NCI-H82 treated with DMSO at 0.1 percent for 48 hours (cell line): ENCODE measurements at regions not wholly inside any gene's neighbourhood (a gene's known extent, or its start where the extent isn't known, plus 50 kb on each side); places are given as distances from the start of the nearest gene placed in this dataset.
"Not testable (repeated sequence)": the region's sequence is repeated elsewhere in the genome, so short reads cannot be mapped to it uniquely, and the experiment has no call there.

Source experiments
- DNase-seq: peaks from one replicate; lab custom pipeline; 2025; ENCODE audit not compliant: unreplicated experiment; lab: John Stamatoyannopoulos, UW

- no peak for DNase-seq
These were observed 185.2 kb downstream of the AEBP2 start for GRCh38 chr12:19624491-19624890.

- not testable (repeated sequence) for DNase-seq
These were observed 186.3 kb downstream of the AEBP2 start for GRCh38 chr12:19625551-19625950.

- no peak for DNase-seq
These were observed 188.4 kb downstream of the AEBP2 start for GRCh38 chr12:19627719-19628118.

DNA sequence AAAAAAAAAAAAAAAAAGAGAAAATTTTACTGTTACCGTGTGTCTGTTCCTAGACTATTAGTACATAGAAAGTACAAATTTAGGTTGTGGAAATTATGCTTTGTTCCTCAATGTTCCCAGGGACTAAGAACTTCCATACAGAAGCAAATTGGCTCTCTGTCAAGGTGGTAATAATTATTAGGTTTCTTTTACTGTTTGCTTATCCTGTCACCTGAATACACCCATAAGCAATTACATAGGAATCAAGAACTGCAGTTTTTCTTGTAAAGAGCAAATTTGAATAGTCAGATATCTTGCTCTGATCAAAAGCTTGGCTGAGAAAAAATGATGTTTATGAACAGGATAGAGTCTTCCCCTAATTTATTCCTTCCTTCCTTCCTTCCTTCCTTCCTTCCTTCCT is 191.2 kb downstream of the AEBP2 start:
- no peak for DNase-seq

GRCh38 chr12:19633194-19633593 is 193.9 kb downstream of the AEBP2 start:
- no peak for DNase-seq

GRCh38 chr12:19633641-19634040 is 194.3 kb downstream of the AEBP2 start:
- no peak for DNase-seq

- DNase-seq = no peak
These were observed 200.6 kb downstream of the AEBP2 start for GRCh38 chr12:19639781-19640415.

- DNase-seq = no peak
These were observed 202.2 kb downstream of the AEBP2 start for GRCh38 chr12:19641235-19642080.

DNA sequence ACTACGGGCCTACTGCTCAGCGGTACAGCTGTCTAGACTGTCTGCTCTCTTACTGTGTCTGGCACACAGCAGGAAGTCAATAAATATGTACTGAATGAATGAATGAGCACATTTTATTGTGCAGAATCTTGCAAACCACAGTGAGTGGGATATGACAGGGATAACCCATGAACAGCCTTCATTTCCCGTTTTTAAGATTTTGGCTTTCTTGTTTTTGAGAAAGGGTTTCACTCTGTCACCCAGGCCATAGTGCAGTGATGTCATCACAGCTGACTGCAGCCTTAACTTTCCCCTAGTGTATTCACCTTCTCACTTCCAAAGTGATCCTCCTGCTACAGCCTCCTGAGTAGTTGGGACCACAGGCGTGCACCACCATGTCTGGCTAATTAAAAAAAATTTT is 203.1 kb downstream of the AEBP2 start:
- DNase-seq = no peak

DNA sequence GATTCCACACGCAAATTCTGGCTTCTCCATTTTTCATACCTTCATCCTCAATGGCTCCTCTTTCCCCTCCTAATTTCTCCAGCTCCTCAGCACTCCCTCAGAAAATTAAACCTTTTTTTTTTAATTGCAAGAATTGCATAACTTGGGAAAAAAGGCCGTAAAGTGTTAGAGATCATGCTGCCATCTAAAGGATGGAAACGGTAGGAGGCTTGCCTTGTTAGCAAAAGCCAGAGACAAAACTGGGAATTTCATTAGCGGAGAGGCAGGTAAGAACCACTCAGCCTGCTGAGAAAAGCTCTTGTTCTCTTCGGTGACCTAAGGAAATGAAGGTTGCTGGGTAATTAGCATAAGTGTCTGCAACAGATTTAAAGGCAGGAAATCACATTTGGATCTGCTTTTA is 204.3 kb downstream of the AEBP2 start:
- no peak for DNase-seq

DNA sequence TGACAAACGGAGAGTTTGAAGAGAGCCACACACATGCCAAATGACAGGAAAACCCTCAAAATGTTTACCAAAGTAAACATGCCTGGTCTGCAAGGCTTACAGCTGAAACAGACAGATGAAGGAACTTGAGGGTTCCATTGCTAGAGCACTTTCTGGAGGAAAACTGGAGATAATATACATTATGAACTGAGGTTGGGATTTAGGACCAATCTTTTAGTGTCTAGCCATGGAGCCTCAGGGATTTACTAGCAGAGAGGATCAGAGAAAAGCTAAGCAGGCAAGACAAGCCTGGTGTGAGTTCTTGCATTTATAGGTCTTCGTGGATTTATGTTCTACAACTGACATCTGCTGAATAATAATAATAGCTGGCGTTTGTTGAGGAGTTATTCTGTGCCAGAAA is 205.3 kb downstream of the AEBP2 start:
- no peak for DNase-seq

DNA sequence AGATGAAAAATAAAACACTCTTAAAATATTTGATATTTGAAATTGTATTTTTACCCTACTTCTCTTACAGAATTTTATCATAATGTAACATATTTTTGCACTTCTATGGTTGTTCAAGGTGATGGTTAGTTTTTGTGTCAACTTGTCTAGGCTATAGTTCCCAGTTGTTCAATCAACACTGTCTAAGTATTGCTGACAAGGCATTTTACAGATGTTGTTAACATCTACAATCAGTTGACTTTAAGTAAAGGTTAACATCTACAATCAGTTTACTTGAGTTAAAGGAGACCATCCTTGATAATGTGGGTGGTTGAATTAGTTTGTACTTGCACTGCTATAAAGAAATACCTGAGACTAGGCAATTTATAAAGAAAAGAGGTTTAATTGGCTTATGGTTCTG is 206.5 kb downstream of the AEBP2 start:
- no peak for DNase-seq

DNA sequence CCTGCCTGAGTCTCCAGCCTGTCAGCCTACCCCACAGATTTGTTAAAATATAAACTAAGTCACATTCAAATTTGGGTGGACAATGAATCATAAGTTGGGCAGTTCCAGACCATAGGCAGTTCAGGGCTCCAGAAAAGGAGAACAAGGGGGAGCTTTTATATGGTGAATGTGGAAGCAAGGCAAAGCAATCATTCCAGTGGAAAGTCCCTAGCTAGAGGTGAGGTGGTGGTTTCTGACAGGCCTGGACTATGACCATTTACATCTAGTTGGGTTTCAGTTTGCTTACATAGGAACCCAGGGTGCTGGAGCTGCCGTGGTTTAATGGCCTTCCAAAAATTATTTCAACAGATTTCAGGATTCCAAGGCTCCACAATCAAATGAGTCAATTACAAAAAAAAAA is 207.3 kb downstream of the AEBP2 start:
- no peak for DNase-seq

DNA sequence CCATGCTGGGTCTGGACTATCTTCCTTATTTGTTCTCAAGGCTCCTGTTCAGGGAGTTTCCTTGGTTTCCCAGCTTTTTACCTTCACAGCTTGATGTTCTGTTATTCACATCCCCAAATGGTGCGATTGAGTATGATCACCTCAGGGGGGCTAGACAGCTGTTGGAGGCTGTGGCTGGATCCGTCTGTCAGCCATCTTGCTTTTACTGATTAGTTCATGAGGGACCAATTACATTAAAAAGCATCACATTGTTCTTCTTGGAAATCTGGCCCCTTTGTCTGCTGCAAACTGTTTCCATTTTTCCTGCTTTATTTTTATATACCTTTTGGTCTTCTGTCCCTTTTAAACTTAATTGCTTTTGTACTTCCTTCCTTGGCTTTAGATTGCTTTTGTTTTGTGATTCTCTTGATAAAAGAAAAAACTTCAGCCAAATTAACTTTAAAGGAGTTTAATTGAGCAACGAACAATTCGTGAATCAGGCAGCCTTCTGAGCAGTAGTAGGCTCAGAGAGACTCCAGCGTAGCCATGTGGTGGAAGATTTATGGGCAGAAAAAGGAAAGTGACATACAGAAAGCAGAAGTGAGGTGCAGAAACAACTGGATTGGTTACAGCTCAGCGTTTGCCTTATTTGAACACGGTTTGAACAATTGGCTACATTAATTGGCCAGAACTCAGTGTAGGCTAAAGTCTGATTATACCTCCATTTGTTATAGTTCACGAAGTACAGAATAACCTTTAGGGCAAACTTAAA is 208.7 kb downstream of the AEBP2 start:
- DNase-seq = no peak

GRCh38 chr12:19648591-19648990 is 209.3 kb downstream of the AEBP2 start:
- DNase-seq = no peak

GRCh38 chr12:19652386-19652785 is 213.1 kb downstream of the AEBP2 start:
- DNase-seq = no peak

DNA sequence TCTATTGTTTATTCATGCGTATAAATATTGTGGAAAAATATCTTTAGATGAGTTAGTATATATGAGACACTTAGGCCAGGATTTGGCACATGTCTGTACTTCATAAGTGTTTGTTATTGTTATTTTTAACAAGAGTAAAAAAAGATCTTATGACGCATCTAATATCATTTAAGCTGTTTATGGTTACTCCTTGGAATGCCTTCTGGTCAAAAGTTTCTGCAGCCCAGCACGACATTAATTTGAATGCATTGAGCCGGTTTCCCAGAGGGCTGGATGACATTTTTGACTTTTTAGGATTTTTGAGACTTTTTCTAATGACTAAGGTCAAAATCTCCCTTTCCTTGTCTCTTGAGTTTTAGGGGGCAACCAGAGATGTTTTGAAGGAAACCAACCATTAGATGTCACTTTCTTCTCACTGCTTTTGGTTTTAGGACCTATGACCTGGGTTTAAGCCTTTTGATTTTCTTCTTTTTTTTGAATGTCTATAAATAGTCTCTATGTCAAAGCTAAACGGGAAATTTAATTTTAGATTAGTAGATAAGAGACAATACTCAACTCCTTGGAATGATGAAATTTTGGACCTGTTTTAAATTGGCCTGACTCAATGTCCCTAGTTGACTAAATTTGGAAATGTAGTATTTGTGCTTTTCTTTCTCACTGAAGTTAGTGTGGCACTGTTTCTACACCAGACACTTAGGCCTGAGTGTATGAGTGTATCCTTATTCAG is 215.5 kb downstream of the AEBP2 start:
- no peak for DNase-seq

- no peak for DNase-seq
These were observed 217.9 kb downstream of the AEBP2 start for GRCh38 chr12:19657118-19657731.

DNA sequence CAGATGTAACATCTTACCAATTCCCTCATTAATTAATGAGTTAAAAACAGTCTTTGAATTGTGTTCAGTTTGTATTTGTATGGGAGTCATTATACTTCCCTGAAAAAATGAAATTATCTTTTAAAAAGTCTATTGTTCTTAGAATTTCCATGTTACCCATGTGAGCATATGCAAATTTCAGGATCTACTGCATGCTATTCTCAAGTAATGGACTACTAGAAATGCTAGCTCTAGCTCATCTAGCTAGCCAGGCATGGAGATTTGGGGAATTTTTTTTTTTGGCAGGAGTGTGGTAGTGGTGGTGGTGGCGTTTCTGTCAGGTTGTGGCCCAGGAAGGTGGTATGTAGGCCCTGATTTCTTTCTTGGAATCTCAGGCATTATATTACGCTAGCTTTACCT is 218.4 kb downstream of the AEBP2 start:
- no peak for DNase-seq

DNA sequence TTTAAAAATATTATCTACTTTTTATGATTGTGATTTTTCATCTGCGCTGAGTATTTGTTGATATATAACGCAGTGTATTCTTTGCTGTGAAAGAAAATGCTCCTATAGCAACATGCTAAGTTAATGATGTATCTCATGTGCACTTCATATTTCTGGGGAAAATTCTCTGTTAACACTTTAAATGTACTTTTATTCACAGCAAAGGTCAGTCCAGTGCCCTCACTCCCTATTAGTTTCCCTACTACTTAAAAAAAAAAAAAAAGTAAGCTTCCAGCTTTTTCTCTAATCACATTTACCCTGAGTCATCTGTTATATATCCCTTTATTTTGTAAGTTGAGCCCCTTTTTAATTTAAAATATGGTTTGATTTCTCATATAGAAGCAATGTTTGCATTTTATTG is 219.8 kb downstream of the AEBP2 start:
- DNase-seq = no peak

DNA sequence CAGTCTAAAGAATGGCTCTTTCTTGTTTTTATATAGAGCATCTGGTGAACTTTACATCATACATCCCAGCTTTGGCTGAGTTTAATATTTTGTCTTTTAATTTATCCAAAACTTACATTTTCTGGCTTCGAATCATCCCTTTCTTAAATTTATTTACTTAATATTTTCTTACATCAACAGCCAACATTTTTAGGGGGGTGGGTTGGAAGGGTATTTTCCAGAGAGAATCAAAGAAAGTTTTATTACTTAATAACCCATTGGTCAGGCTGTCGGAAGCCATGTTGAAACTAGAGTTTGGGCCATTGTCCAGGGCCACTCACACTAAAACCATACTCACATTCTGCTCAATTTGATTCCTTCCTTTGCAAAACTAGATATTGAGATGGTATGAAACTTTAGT is 220.2 kb downstream of the AEBP2 start:
- no peak for DNase-seq
